ENCODE measurements at regions not wholly inside any gene's neighbourhood (a gene's known extent, or its start where the extent isn't known, plus 50 kb on each side); places are given as distances from the start of the nearest gene placed in this dataset.

DNA sequence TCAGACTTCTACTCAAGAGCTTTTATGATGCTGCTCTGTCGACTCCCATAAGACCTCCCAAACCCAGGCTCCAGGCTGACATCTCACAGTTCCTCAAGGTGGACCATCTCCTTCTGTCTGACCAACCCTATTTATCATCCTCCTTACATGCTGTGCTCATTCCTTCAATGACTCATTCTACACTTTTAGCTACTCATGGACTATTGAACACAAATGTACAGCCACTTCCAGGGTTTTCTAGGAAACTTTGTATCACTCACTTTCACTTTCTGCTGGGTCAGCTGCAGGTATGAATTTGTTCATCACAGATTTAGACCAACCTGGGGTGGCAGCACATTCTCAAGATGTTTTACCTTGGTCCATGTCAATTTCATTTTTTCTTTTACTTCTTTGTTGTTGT is 162.4 kb upstream of the FAM20A start:
- DNase-seq (ENCODE audit: low read depth, low spot score) (no peak), ATAC-seq (no peak)
- Histone ChIP-seq H3K9me3 (ENCODE audit: control insufficient read depth, insufficient read depth, low read depth, low read length) (no peaks in the 10 kb centered on the region), H3K27me3 (ENCODE audit: control insufficient read depth, insufficient read depth, low read length) (no peaks in the 10 kb centered on the region), H3K4me3 (ENCODE audit: low read depth in 2 of 2, low read length in 2 of 2) (no peak overlapping the region), H3K27ac (ENCODE audit: low read length) (no peak overlapping the region), H3K4me1 (ENCODE audit: control insufficient read depth, insufficient read depth, low read length) (peaks cover 6% of the 10 kb centered on the region; the same call in 1 of the 2 replicates), H3K36me3 (ENCODE audit: control insufficient read depth, insufficient read depth, low read length) (no peaks in the 10 kb centered on the region)
- in situ Hi-C loops (cut with HindIII; ENCODE audit: low pct_unique_long_range_greater_than_20kb, low sequenced_read_pairs) (no loop called here), intact Hi-C loops (cut with micrococcal nuclease; ENCODE audit: unreplicated experiment) (loop anchor here (5.0 kb wide), 1 partner anchor 231 kb away; no protein-coding TSS in a partner anchor)
- TF ChIP-seq POLR2AphosphoS5 (IDR thresholded peaks at IDR 0.05; ENCODE audit: low read depth, low read length) = no peak
- no peak for TF ChIP-seq SIN3A (IDR thresholded peaks at IDR 0.05; ENCODE audit: borderline replicate concordance, insufficient read depth, low read depth, low read length)
- no peak for TF ChIP-seq TCF7L2 (IDR thresholded peaks at IDR 0.05; ENCODE audit: low read depth, low read length)
- TF ChIP-seq REST (IDR thresholded peaks at IDR 0.05; ENCODE audit: insufficient read depth in 1 of 2, low read depth in 2 of 2, low read length in 1 of 2) = no peak
- no peak for TF ChIP-seq CTCF (IDR thresholded peaks at IDR 0.05)
- ChIA-PET CTCF (no interaction called here), POLR2A (no interaction called here)
- no TSS peak for BruUV-seq (replicated peaks)

DNA sequence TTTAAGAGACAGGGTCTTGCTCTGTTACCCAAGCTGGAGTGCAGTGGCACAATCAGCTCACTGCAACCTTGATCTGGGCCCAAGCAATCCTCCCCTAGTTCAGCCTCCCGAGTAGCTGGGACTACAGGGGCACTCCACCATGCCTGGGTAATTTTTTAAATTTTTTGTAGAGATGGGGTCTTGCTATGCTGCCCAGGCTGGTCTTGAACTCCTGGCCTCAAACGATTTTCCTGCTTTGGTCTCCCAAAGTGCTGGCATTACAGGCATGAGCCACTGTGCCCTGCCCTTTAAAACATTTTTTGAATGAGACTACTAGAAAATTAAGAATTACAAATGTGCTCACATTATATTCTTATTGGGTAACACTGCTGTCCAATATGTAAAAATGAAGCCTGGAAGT is 161.7 kb upstream of the FAM20A start:
- Histone ChIP-seq H3K4me3 (ENCODE audit: low read depth in 2 of 2, low read length in 2 of 2) (no peak overlapping the region), H3K27me3 (ENCODE audit: control insufficient read depth, insufficient read depth, low read length) (no peaks in the 10 kb centered on the region), H3K4me1 (ENCODE audit: control insufficient read depth, insufficient read depth, low read length) (peaks cover 6% of the 10 kb centered on the region; the same call in 1 of the 2 replicates), H3K36me3 (ENCODE audit: control insufficient read depth, insufficient read depth, low read length) (no peaks in the 10 kb centered on the region), H3K27ac (ENCODE audit: low read length) (no peak overlapping the region), H3K9me3 (ENCODE audit: control insufficient read depth, insufficient read depth, low read depth, low read length) (no peaks in the 10 kb centered on the region)
- DNase-seq (ENCODE audit: low read depth, low spot score) = no peak
- no TSS peak for BruUV-seq (replicated peaks)
- in situ Hi-C loops (cut with HindIII; ENCODE audit: low pct_unique_long_range_greater_than_20kb, low sequenced_read_pairs) = no loop called here
- TF ChIP-seq TCF7L2 (IDR thresholded peaks at IDR 0.05; ENCODE audit: low read depth, low read length) (no peak), CTCF (IDR thresholded peaks at IDR 0.05) (no peak), REST (IDR thresholded peaks at IDR 0.05; ENCODE audit: insufficient read depth in 1 of 2, low read depth in 2 of 2, low read length in 1 of 2) (no peak), SIN3A (IDR thresholded peaks at IDR 0.05; ENCODE audit: borderline replicate concordance, insufficient read depth, low read depth, low read length) (no peak), POLR2AphosphoS5 (IDR thresholded peaks at IDR 0.05; ENCODE audit: low read depth, low read length) (no peak)
- ATAC-seq = no peak
- ChIA-PET POLR2A (no interaction called here), CTCF (no interaction called here)
- intact Hi-C loops (cut with micrococcal nuclease; ENCODE audit: unreplicated experiment) = loop anchor here (5.0 kb wide), 1 partner anchor 231 kb away; no protein-coding TSS in a partner anchor
